ENCODE measurements at regions not wholly inside any gene's neighbourhood (a gene's known extent, or its start where the extent isn't known, plus 50 kb on each side); places are given as distances from the start of the nearest gene placed in this dataset.

- TF ChIP-seq CTCF (IDR thresholded peaks at IDR 0.05), result no peak
- TF ChIP-seq POLR2A (IDR thresholded peaks at IDR 0.05), result no peak
Measured at GRCh38 chr3:6779140-6779539, 81.8 kb upstream of the GRM7 start.
